HG03521 (cell line): ENCODE measurements at regions not wholly inside any gene's neighbourhood (a gene's known extent, or its start where the extent isn't known, plus 50 kb on each side); places are given as distances from the start of the nearest gene placed in this dataset.

ENCODE experiments used
- ATAC-seq: cut with Tn5 transposase; IDR thresholded peaks from one replicate; pipeline ENCODE4 v1.9.1; 2021; ENCODE audit warnings: mild to moderate bottlenecking, moderate library complexity; ENCODE audit not compliant: unreplicated experiment

GRCh38 chr12:45666816-45667215, 62.7 kb upstream of the ARID2 start:
- ATAC-seq, result no peak

- ATAC-seq, result no peak
These were observed 61.7 kb upstream of the ARID2 start for GRCh38 chr12:45667761-45668160.

DNA sequence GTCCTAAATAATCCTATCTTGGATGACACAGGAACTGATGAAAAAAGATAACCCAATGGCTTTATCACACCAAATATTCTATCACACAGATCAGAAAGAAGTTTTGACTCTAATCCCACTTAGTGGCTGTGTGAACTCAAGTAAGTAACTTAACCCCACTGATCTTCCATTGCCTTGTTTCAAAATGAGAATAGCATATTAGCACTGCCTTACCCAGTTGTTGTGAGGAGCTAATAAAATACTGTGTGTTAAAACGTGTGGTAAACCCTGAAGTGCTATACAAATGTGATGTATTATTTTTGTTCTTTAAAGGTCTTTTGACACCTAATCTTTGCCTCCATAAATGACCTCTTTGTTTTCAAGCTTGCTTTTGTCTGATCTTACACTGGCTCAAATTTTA, 60.9 kb upstream of the ARID2 start:
- ATAC-seq, result no peak

- ATAC-seq, result peak; percentile 73
These were observed 60.4 kb upstream of the ARID2 start for GRCh38 chr12:45669093-45669492.

- ATAC-seq, result no peak
These were observed 59.7 kb upstream of the ARID2 start for GRCh38 chr12:45669792-45670191.

GRCh38 chr12:45670346-45671065, 59.0 kb upstream of the ARID2 start:
- peak; percentile 45 for ATAC-seq

DNA sequence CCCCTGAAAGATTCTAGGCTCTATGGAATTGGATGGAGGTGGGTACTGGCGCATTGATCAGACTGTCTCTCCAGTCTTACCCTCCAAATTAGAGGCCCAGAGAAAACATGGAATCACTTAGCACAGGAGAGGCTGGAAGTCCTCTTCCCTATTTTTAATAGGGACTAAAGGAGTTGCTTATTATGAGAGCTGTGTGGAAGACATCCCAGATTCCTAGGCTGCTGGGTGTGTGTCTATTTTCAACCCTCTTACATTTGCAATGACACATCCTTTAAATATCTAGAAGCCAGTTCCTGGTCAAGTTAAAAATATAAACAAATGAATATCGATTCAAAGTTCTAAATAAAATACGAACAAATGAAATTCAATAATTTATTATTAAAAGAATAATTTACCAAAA, 58.3 kb upstream of the ARID2 start:
- ATAC-seq, result no peak

GRCh38 chr12:45674181-45674977, 55.1 kb upstream of the ARID2 start:
- ATAC-seq, result no peak

- no peak for ATAC-seq
These were observed 54.0 kb upstream of the ARID2 start for GRCh38 chr12:45675534-45675933.
